ENCODE measurements at regions not wholly inside any gene's neighbourhood (a gene's known extent, or its start where the extent isn't known, plus 50 kb on each side); places are given as distances from the start of the nearest gene placed in this dataset.
"Not testable (repeated sequence)": the region's sequence is repeated elsewhere in the genome, so short reads cannot be mapped to it uniquely, and the experiment has no call there.

DNA sequence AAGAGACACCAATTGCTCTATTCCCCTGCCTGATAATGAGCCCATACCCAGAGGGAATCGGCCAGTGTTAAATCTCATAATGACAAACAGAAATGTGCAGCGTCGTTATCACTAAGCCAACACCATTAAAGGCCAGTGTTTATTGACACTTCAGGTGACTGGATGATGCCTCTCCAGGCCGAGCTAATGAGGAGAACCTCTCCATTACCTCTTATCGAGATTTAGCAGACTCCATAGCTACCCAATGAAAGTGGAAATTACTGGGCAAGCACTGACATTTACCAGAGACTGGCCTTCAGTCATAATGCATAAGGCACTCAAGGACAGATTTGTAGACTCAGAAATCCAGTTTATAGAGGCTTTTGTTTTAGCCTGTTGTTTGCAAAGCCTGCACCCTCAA lies 669.5 kb downstream of the MAFB start:
- peak; percentile 27 for DNase-seq

DNA sequence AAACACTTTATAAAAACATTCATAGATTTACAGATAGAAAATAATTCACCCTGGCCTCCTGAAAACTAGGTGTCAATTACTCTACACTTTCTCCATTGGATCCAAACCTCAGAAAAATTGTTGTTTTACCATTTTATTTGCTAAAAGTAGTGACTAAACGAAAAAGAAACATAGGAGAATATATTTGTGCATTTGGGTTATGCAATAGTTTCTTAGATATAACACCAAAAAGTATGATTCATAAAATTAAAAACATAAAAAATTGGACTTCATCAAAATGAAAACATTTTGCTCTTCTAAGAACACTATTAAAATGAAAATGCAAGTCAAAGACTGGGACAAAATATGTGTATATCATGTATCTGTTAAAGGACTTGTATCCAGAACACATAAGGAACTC lies 671.3 kb downstream of the MAFB start:
- no peak for DNase-seq

DNA sequence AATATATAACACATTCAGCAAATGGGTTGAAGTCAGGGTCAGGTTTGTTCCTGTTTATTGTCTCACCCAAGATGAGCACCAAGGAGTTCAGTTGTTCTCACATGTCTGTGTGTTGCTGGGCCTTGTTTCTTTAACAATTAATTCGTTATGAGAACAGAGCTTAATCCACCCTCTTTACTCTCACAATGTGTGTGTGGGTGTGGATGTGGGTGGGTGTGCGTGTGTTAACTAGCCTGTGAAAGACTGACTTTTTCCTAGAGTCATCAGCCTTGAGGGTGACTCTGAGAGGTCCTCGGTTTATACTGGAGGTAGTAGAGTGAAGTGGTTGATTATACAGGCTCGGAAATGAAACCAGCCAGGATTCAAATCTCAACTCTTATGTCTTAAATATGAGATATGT lies 672.1 kb downstream of the MAFB start:
- DNase-seq, result no peak

DNA sequence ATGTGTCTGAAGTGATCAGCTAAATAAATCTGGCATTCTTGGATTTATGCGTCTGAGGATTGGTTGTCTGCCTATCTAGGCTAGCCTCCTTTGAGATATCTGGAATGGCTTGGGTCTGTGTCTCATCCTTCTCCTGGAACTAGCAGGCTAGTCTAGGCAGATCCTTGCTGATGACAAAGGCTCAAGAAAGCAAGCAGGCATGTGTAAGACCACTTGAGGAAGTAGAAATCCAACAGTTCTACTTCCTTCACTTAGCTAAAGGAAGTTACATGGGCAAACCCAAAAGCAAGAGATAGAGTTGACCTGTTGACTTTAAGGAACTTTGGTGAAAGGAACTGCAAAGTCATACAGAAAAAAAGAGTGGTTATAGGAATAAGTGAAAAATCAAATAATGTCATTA lies 672.6 kb downstream of the MAFB start:
- no peak for DNase-seq

DNA sequence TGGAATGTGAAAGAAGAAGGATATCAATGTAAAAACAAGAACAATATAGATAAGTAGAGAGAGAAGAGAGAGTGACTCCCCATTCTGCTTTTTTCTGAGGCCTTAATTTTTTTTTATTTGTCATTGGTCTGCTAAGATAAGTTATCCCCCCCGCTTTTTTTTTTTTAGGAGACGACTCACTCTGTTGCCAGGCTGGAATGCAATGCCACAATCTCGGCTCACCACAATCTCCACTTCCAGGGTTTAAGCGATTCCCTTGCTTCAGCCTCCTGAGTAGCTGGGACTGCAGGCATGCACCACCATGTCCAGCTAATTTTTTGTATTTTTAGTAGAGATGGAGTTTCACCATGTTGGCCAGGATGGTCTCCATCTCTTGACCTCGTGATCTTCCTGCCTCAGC lies 677.0 kb downstream of the MAFB start:
- DNase-seq, result not testable (repeated sequence)

DNA sequence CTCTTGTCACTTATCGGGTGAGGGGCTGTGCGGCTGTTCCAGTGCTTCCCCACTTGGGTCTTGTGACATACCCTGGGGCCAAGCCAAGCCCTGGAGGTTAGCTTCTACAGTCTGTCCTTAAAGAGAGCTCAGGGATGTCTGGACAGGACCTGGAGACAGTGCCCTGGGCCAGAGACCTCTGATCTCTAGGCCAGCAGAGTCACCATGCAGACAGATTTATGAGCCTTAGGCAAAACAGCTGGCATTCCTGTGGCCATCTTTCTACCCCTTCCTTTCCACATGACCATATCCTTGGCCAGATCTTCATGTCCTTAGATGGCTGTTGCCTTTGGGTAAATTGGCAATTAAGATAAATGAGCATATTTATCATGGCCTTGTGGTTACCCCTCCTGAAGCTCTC lies 678.6 kb downstream of the MAFB start:
- no peak for DNase-seq

DNA sequence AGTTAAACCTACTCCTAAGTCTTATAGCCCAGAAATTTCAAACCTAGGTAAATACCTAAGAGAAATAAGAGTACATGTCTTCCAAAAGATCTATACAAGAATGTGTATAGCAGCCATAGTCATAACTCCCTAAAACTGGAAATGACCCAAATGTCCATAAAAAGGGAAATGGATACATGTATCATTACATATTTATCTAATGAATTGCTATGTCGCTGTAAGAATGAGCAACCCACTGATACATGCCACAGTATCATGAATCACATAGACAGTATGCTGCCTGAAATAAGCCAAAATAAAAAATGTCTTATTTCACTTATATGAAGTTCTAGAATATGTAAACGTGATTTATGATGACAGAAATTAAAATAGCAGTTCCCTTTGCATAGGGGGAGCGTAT lies 679.5 kb downstream of the MAFB start:
- no peak for DNase-seq

DNA sequence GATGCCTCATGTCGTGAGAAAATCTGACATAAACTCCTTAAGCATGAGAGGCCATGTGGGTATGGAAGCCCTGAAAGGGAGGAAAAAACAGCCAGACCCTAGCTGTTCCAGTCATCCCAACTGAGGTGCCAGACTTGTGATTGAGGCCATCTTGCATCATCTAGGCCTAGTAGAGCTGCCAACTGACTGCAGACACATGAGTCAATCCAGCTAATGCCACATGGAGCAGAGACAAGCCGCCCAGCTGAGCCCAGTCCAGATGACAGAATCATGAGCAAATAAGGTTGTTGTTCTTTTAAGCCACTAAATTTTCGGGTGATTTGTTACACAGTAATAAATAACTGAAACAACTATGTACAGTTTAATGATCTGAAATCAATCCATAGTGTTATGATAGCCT lies 680.9 kb downstream of the MAFB start:
- DNase-seq, result no peak

DNA sequence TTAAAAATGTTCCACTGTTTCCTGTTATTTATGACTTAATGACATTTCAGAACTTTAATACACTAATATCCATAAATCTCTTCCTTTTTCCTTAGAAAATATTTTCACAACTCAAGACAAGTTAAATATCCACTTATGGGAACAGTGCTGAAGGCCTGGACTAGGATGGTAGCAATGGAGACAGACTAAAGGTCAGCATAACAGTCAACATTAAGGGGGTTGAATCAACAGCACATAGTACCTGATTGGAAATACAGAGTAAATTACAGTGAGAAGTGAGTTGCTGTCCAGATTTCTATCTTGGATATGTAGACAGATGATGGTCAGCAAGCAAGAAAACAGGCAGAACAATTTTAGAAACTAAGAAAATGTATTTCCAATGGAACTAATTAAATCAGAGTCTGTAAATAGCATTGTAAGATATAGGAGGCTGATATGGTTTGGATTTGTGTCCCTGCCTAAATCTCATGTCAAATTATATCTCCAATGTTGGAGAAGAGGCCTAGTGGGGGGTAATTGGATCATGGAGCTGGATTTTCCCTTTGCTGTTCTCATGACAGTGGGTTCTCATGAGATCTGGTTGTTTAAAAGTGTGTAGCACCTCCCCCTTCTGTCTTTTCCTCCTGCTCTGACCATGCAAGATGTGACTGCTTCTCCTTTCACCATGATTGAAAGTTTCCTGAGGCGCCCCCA lies 682.7 kb downstream of the MAFB start:
- no peak for DNase-seq

DNA sequence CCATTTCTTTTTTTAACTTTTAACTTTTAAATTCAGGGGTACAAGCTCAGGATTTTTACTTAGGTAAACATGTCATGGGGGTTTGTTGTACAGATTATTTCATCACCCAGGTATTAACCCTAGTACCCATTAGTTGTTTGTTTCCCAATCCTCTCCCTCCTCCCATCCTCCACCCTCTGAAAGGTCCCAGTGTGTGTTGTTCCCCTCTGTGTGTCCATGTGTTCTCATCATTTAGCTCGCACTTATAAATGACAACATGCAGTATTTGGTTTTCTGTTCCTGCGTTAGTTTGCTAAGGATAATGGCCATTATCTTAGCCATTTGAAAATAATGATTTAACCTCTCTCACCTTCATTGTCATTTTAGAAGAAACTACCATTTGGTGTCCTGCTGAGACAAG lies 684.9 kb downstream of the MAFB start:
- not testable (repeated sequence) for DNase-seq

DNA sequence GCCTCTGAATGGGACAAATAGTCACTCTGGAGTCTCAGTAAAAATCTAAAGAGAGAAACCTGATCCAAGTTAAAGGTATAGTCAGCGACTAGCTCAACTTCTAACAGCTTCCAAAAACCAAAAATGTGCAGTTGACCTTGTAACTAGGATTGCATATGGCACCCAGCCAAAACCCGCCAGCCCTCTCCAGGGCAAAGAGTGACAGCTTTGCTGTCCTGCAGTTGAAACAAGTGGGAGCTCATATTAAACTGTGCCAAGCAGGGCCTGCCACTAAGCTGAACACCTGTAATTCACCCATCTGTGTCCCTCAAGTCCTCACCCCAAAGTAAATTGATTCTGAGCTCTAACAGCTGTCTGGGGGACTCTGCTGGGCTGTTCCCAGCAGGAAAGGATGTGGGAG lies 695.3 kb downstream of the MAFB start:
- DNase-seq, result peak; percentile 93

DNA sequence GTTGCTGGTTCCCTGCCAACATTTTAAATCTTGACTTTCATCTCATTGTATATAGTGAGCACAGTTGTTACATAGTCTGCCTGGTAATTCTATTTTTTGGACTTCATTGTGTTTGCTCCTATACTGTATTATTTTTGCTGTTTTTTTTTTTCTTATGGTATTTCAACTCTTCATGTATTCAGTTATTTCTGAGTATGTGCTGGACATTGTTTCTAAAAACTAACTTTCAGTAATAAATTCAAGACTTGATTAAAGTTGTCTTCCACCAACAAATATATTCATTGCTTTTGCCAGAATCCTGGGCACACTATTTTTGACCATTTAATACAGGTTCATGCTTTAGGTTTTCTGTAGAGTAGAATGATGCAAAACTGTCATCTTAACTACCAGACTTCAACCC lies 698.3 kb downstream of the MAFB start:
- no peak for DNase-seq

DNA sequence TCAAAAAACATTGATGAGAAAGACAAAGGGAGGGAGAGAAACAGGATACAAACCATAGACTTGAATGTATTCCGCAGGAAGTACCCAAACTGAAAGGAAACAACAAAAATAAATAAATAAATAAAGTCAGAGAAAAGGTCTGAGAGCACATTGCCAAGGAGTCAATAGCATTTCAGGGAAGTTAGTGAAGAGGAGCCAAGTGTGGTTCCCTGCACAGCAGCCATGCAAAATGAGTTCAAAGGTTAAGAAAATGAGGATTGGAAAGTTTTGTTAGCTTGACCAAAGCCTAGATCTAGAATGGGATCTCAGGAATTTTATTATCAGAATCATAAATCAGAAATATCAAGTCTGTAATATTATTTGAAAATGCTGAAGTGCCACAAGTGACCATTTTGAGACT lies 700.0 kb downstream of the MAFB start:
- no peak for DNase-seq

DNA sequence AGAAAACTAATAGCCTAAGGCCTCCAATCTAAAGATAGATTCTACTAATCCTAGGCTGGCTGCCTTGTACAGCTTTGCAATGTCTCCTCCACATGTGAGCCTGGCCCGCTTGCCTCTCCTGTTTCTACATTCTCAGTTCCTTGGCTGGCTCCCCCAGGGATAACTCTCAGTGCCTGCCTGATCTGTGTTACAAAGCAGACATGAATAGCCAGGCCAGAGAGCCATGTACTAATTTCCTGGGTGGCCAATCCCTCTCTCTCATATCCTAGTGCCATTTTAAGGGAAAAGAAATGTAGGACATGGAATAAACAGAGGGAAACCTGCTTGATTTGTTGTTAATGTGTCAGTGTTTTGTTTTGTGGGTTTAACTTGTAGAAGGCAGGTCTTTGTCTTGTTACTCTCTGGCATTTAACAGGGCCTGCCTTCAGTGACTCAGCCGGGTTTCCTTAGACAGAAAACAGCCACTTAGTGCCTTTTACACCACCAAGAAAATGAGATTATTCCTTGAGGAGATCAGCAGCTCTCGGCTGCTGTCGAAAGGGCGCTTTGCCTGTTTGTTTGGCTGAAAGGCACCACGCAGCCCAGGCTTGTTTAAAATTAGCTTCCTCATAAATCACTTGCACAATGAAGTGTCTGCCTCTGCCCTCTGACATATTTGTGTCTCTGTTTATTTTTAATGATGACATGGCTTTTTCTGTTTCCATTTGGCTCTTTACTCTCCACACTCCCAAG lies 702.7 kb downstream of the MAFB start:
- DNase-seq, result peak; percentile 56

DNA sequence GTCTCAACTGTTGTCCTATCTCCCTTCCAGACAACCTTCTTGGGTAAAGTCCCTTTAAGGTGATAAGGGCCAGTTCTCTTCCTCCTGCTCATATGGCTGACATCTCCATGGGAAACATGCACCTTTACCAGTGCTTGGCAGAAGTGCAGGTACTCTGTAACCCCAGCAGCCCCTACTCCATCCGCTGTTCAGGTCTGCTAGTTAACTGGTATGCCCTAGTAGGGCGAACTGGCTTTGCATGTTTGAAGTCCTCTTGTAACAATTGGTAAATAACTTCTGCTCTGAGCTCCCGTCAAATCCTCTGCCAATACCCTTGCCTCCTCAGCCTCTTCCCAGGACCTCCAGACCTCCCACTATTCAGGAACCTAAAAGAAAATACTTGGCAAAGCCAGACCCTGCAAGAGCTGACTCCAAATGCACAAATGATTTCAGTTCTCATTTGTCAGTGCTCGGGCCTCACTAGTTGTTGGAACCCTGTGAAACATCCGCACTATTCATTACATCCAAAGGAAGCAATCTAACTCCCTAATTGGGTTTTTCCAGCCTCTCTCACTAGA lies 703.7 kb downstream of the MAFB start:
- no peak for DNase-seq

DNA sequence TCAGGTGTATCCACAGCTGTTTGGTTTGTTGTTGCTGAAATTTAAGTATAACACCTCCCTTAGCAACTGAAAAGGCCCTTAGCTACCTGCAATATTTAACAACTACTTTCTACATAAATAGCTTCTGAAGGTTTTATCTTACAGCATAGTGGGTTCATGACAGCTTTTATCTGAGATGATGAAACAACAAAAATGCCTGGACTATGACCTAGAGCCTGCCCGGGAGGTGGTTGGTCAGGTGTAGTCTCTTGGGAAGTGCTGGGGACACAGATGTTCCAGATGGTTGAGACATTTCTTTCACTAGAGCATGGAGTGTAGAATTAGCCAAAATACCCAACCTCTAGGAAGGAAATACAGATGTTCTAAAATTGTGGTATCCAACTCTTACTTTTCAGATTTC lies 705.4 kb downstream of the MAFB start:
- DNase-seq, result no peak

DNA sequence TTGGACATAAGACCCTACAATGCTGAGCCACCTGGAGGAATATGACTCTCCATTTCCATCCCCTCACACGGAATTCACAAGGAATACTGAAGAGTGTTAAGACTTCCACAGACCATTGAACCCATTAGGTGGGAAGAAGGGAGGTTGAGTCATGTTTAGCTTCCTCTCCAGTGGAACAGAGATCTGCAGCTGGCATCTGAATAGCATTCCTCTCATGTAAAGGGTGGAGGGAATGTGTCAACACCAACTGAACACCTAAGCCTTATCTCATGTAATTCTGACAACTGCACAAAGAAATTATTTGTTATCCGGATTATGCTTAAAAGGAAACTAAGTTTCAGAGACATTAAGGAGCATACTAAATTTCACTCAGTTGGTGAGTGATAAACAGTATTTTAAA lies 705.9 kb downstream of the MAFB start:
- DNase-seq, result no peak

DNA sequence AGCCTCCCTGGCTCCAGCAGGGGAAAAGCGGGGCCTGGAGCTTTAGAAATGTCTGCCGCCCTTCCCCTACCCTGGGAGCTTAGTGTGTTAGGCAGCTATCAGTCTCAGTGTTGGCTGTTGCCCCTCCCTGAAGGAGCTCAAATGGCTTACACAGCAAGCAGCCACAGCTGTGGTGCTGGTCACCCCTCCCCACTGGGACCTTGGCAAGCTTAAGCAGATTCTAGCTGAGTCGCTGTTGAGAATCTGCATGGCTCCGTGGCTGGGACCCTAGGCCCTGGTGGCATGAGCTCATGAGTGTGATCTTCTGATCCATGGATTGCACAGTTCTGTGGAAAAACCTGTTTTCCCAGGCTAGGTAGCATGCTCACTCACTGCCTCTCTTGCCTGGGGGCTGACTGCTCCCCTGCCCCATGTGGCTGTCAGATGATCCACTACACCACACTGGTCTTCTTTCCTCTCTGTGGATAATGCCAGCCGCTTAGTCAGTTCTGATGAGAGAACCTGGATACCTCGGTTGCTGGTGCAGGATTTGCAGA lies 714.0 kb downstream of the MAFB start:
- no peak for DNase-seq

DNA sequence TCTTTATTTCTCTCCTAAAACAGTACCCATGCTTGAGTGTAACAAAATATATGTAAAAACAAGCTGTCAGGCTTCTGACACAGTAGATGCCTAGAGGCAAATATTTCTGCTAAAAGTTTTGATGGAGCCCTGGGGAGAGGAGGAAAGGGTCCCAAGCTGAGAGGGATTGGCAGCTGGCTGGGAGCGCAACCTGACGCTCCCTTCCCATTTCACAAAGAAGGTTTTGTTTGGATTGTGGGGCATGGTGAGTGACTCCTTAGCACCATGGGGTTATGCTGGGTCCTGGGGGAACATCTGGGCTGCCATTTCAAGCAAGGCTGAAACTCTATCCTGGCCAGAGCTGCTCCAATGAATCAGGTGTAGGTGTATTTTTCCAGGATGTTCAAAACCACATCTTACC lies 720.5 kb downstream of the MAFB start:
- no peak for DNase-seq

DNA sequence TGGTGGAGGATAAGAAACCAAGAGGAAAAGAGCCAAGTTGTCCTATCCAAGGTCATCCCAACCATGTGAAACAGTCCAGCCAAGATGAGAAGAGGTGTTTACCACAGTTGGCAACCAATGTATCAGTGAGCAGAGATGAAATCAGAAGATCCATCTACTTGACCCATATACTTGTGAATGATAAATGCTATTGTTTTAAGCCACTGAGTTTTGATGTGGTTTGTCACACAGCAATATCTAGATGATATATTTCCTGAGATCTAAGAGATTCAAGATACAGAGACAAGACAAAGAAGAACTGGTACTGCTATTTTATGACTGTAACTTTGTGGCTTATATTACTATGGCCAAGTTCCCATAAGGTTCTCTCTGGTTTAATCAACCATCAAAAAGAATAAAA lies 721.2 kb downstream of the MAFB start:
- no peak for DNase-seq

DNA sequence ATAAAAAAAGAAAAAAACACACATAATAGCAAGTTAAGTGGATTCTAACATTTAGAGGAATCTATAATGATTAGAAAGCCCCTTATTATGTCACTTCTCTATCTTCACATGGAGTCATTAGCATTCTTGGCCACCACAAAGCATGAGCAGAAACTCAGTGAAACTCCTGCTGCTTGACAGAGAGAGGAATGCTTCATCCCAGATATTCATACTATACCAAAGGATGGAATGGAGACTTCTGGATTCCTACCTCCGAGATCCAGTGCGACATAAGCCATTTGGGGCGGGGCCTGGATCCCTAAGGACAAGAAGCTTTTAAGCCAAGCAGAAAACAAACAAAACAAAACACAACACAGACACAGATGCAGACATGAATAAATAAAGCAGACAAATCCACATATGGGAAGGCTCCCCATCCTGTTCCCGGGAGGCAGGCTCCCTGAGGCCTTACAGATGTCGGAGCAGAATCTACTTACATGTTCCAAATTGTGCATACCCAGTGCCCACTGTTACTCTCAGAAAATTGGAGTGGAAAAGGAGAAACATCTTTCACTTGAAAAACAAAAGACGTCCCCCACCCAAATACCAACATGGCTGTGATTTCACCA lies 727.3 kb downstream of the MAFB start:
- DNase-seq, result peak; percentile 14

DNA sequence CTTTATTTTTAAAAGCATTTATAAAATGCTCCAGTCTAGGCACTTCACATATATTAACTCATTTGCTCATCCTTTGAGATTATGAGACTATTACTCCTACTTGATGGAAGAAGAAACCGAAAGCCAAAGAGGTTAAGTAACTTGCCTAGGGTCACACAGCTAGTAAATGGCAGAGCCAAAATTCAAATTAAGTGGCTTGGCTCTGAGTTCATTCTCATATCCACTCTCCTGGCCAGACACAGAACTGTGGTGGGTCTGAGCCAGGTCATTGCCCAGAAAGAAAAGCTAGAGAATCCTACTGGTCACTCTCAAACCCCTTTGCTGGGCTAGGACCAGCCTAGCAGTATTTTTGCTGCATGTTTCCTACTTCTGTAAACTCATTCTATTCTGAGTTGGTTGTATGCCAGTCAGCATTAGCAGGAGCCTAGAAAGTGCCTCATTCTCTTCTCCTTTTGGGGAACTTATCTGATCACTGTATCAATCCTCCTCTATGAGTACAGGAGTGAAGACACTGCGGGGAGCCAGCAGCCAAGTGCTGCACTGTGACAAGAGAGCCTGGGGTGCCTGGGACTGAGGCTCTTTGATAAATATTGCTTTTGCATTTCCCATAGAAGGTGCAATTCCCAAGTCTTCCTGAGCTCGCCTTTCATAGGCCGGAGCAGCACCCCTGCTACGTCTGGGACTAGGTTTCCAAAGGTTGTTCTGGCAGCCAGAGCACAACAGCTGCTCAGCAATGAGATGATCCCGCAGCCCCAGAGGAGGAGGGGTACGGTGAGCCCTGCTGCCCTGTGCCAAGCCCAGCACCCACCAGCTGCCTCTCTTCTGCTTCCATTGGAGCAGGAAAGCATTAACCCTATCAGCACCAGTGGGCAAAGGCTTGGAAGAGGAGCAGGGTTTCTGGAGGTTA lies 728.3 kb downstream of the MAFB start:
- peak; percentile 86 for DNase-seq

DNA sequence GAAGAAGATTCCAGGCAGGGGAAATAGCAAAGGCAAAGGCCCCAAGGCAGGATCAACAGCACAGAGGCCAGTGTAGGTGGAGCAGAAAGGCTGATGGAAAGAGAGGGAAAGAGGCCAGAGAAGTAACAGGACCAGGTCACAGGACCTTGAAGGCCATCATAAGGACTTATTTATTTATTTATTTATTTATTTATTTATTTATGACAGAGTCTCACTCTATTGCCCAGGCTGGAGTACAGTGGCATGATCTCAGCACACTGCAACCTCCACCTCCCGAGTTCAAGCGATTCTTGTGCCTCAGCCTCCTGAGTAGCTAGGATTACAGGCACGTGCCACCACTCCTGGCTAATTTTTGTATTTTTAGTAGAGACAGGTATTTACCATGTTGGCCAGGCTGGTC lies 731.1 kb downstream of the MAFB start:
- DNase-seq, result not testable (repeated sequence)
